Activated CD8-positive, alpha-beta T cell treated with anti-CD3 and anti-CD28 coated beads for 36 hours (primary cell): ENCODE measurements at regions not wholly inside any gene's neighbourhood (a gene's known extent, or its start where the extent isn't known, plus 50 kb on each side); places are given as distances from the start of the nearest gene placed in this dataset.

Source experiments
- ATAC-seq: fragments of 200-7000 bp; cut with Tn5 transposase; one replicate; pipeline ENCODE4 v1.10.0; 2021; ENCODE audit warnings: mild to moderate bottlenecking, moderate library complexity
- CTCF ChIA-PET: fragments of 350-600 bp; sonication (Branson Sonifier 250); formaldehyde crosslinking; loops from one replicate; lab custom pipeline; 2021; ENCODE audit warnings: antibody characterized with exemption; lab: Charles Lee
- POLR2A ChIA-PET: fragments of 350-600 bp; sonication (Branson Sonifier 250); formaldehyde crosslinking; loops from one replicate; lab custom pipeline; 2021; ENCODE audit warnings: antibody characterized with exemption; lab: Charles Lee
- DNase-seq: peaks from one replicate; pipeline ENCODE4 v3.0.0-alpha.2; 2020
- H3K27ac Mint-ChIP-seq: one replicate; pipeline ENCODE4 v1.8.0; 2021; ENCODE audit warnings: mild to moderate bottlenecking, mixed read lengths
- H3K27me3 Mint-ChIP-seq: one replicate; pipeline ENCODE4 v1.8.0; 2021; ENCODE audit warnings: mixed read lengths
- H3K36me3 Mint-ChIP-seq: one replicate; pipeline ENCODE4 v1.8.0; 2021; ENCODE audit warnings: low read depth, mixed read lengths
- H3K4me1 Mint-ChIP-seq: one replicate; pipeline ENCODE4 v1.8.0; 2021; ENCODE audit warnings: low read depth, mixed read lengths
- H3K4me3 Mint-ChIP-seq: one replicate; pipeline ENCODE4 v1.8.0; 2021; ENCODE audit warnings: mild to moderate bottlenecking, moderate library complexity, mixed read lengths
- H3K9me3 Mint-ChIP-seq: one replicate; pipeline ENCODE4 v1.8.0; 2021; ENCODE audit warnings: mixed read lengths
- CTCF ChIP-seq: fragments of 200-600 bp; IDR thresholded peaks from one replicate; pipeline ENCODE4 v1.8.0; 2022; ENCODE audit warnings: antibody characterized with exemption, mild to moderate bottlenecking
- intact Hi-C: fragments of 100-400 bp; cut with micrococcal nuclease; formaldehyde crosslinking; loops from one replicate; pipeline ENCODE4 v1.10.0; 2022

GRCh38 chr2:120828829-120829632 lies 93.4 kb downstream of the GLI2 start:
- H3K27me3 Mint-ChIP-seq, result no peaks in the 10 kb centered on the region
- ChIA-PET CTCF (no interaction called here), POLR2A (no interaction called here)
- no peak overlapping the region for H3K4me3 Mint-ChIP-seq
- no peak for TF ChIP-seq CTCF
- ATAC-seq, result no peak
- no peaks in the 10 kb centered on the region for H3K36me3 Mint-ChIP-seq
- DNase-seq, result no peak
- H3K4me1 Mint-ChIP-seq, result no peaks in the 10 kb centered on the region
- H3K9me3 Mint-ChIP-seq, result no peaks in the 10 kb centered on the region
- H3K27ac Mint-ChIP-seq, result no peak overlapping the region
- intact Hi-C loops, result no loop called here

- ChIA-PET POLR2A (no interaction called here), CTCF (no interaction called here)
- Mint-ChIP-seq H3K4me1 (no peaks in the 10 kb centered on the region), H3K36me3 (no peaks in the 10 kb centered on the region), H3K27me3 (no peaks in the 10 kb centered on the region), H3K9me3 (no peaks in the 10 kb centered on the region), H3K27ac (no peak overlapping the region), H3K4me3 (no peak overlapping the region)
- no peak for ATAC-seq
- intact Hi-C loops, result no loop called here
- no peak for DNase-seq
- no peak for TF ChIP-seq CTCF
These were observed 94.0 kb downstream of the GLI2 start for GRCh38 chr2:120829633-120830025.

GRCh38 chr2:120830096-120830830 lies 94.6 kb downstream of the GLI2 start:
- POLR2A ChIA-PET, result no interaction called here
- intact Hi-C loops, result no loop called here
- Mint-ChIP-seq H3K4me1 (no peaks in the 10 kb centered on the region), H3K4me3 (no peak overlapping the region), H3K36me3 (no peaks in the 10 kb centered on the region), H3K27ac (no peak overlapping the region), H3K27me3 (no peaks in the 10 kb centered on the region), H3K9me3 (no peaks in the 10 kb centered on the region)
- CTCF ChIA-PET, result no interaction called here
- no peak for ATAC-seq
- DNase-seq, result no peak
- no peak for TF ChIP-seq CTCF

GRCh38 chr2:120831086-120831485 lies 95.4 kb downstream of the GLI2 start:
- intact Hi-C loops, result no loop called here
- Mint-ChIP-seq H3K4me1 (no peaks in the 10 kb centered on the region), H3K36me3 (no peaks in the 10 kb centered on the region), H3K27me3 (no peaks in the 10 kb centered on the region), H3K4me3 (no peak overlapping the region), H3K9me3 (no peaks in the 10 kb centered on the region), H3K27ac (no peak overlapping the region)
- DNase-seq (no peak), ATAC-seq (no peak)
- ChIA-PET CTCF (no interaction called here), POLR2A (no interaction called here)
- TF ChIP-seq CTCF, result no peak

- ATAC-seq (no peak), DNase-seq (no peak)
- Mint-ChIP-seq H3K36me3 (no peaks in the 10 kb centered on the region), H3K9me3 (no peaks in the 10 kb centered on the region), H3K27me3 (no peaks in the 10 kb centered on the region), H3K4me3 (no peak overlapping the region), H3K4me1 (no peaks in the 10 kb centered on the region), H3K27ac (no peak overlapping the region)
- TF ChIP-seq CTCF, result no peak
- POLR2A ChIA-PET, result no interaction called here
- intact Hi-C loops, result no loop called here
- CTCF ChIA-PET, result no interaction called here
These were observed 96.2 kb downstream of the GLI2 start for GRCh38 chr2:120831891-120832290.
